HEK293 (cell line): ENCODE measurements at regions not wholly inside any gene's neighbourhood (a gene's known extent, or its start where the extent isn't known, plus 50 kb on each side); places are given as distances from the start of the nearest gene placed in this dataset.

ENCODE experiments used
- ZBTB17 ChIP-seq: fragments of 450-650 bp; formaldehyde crosslinking; IDR thresholded peaks from 2 replicates; pipeline ENCODE4 v1.5.1; 2016; ENCODE audit warnings: missing biosample characterization, missing genetic modification characterization
- ZNF112 ChIP-seq: fragments of 450-650 bp; formaldehyde crosslinking; IDR thresholded peaks from 2 replicates; pipeline ENCODE4 v1.5.0; 2017; ENCODE audit warnings: missing biosample characterization, missing genetic modification characterization

DNA sequence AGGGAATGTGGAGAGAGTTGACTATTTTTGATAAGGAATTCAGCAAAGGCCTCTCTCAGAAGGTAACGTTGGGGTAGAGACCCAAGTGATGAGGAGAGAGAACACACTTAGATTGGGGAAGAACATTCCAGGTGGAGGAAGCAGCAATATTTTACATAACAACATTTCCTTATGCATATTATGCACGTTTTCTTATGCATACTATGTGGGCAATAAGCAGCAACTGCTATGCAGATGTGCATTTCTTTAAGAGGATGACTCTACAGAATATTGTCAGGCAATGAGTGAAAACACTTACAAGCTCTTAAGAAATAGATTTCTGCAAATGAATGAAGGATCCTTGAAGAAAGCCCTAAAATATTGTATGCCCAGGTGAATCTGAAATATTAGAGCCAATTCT lies 91.1 kb downstream of the TMEM47 start:
- no peak for TF ChIP-seq ZBTB17 (tag by site-specific recombination)
- TF ChIP-seq ZNF112 (tag by site-specific recombination) = no peak
